Testis (tissue), 2 donors: ENCODE measurements at regions not wholly inside any gene's neighbourhood (a gene's known extent, or its start where the extent isn't known, plus 50 kb on each side); places are given as distances from the start of the nearest gene placed in this dataset.

Experiments
- CTCF ChIP-seq, 3 experiments: fragments of 450-650 bp in 2 of 3; fragments of 200-600 bp in 1 of 3; sonication (generic) in 1 of 3; IDR thresholded peaks; one replicate each; pipeline ENCODE4 v1.5.1; 2016 to 2019; ENCODE audit warnings: antibody characterized with exemption in 3 of 3, mild to moderate bottlenecking in 2 of 3, moderate library complexity in 1 of 3
- POLR2A ChIP-seq: fragments of 450-650 bp; IDR thresholded peaks from one replicate; pipeline ENCODE4 v1.6.1; 2017; ENCODE audit warnings: antibody characterized with exemption, mild to moderate bottlenecking, moderate library complexity

GRCh38 chr2:52501715-52502475, 1265.7 kb upstream of the CHAC2 start:
- TF ChIP-seq CTCF (IDR thresholded peaks at IDR 0.05) (no peak), POLR2A (no peak)
